ENCODE measurements at regions not wholly inside any gene's neighbourhood (a gene's known extent, or its start where the extent isn't known, plus 50 kb on each side); places are given as distances from the start of the nearest gene placed in this dataset.

DNA sequence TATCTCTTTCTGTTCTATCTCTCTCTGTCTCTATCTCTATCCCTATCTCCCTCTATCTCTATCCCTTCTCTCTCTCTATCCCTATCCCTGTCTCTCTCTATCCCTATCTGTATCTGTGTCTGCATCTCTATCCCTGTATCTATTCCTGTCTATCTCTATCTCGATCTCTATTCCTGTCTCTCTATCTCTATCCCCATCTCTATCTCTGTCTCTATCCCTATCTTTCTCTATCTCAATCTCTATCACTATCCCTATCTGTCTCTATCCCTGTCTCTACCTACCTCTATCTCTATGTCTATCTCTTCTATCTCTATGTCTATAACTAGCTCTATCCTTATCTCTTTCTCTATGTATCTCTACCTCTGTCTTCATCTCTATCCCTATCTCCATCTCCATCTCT lies 141.4 kb upstream of the KCNJ6 start:
- no peak for TF ChIP-seq YY1 (IDR thresholded peaks at IDR 0.05; ENCODE audit: low read depth, low read length)
- TF ChIP-seq POLR2AphosphoS2 (IDR thresholded peaks at IDR 0.05; ENCODE audit: low read depth, low read length): no peak
- TF ChIP-seq POLR2AphosphoS5 (IDR thresholded peaks at IDR 0.05; ENCODE audit: low read length): no peak
- no peak for TF ChIP-seq KAT2A (conservative IDR thresholded peaks at IDR 0.05; ENCODE audit: control insufficient read depth, low read depth, low read length)
- TF ChIP-seq, protein P1, sequence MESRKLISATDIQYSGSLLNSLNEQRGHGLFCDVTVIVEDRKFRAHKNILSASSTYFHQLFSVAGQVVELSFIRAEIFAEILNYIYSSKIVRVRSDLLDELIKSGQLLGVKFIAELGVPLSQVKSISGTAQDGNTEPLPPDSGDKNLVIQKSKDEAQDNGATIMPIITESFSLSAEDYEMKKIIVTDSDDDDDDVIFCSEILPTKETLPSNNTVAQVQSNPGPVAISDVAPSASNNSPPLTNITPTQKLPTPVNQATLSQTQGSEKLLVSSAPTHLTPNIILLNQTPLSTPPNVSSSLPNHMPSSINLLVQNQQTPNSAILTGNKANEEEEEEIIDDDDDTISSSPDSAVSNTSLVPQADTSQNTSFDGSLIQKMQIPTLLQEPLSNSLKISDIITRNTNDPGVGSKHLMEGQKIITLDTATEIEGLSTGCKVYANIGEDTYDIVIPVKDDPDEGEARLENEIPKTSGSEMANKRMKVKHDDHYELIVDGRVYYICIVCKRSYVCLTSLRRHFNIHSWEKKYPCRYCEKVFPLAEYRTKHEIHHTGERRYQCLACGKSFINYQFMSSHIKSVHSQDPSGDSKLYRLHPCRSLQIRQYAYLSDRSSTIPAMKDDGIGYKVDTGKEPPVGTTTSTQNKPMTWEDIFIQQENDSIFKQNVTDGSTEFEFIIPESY (IDR thresholded peaks at IDR 0.05): no peak
- TF ChIP-seq, protein P2, sequence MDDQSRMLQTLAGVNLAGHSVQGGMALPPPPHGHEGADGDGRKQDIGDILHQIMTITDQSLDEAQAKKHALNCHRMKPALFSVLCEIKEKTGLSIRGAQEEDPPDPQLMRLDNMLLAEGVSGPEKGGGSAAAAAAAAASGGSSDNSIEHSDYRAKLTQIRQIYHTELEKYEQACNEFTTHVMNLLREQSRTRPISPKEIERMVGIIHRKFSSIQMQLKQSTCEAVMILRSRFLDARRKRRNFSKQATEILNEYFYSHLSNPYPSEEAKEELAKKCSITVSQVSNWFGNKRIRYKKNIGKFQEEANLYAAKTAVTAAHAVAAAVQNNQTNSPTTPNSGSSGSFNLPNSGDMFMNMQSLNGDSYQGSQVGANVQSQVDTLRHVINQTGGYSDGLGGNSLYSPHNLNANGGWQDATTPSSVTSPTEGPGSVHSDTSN (IDR thresholded peaks at IDR 0.05; ENCODE audit: insufficient replicate concordance, low read depth, low read length): no peak
- TF ChIP-seq, protein P3, sequence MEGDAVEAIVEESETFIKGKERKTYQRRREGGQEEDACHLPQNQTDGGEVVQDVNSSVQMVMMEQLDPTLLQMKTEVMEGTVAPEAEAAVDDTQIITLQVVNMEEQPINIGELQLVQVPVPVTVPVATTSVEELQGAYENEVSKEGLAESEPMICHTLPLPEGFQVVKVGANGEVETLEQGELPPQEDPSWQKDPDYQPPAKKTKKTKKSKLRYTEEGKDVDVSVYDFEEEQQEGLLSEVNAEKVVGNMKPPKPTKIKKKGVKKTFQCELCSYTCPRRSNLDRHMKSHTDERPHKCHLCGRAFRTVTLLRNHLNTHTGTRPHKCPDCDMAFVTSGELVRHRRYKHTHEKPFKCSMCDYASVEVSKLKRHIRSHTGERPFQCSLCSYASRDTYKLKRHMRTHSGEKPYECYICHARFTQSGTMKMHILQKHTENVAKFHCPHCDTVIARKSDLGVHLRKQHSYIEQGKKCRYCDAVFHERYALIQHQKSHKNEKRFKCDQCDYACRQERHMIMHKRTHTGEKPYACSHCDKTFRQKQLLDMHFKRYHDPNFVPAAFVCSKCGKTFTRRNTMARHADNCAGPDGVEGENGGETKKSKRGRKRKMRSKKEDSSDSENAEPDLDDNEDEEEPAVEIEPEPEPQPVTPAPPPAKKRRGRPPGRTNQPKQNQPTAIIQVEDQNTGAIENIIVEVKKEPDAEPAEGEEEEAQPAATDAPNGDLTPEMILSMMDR (IDR thresholded peaks at IDR 0.05 in 2 of 3, conservative IDR thresholded peaks at IDR 0.05 in 1 of 3; ENCODE audit: control insufficient read depth in 2 of 3, extremely low read depth in 1 of 3, insufficient read depth in 1 of 3, low read depth in 3 of 3, low read length in 3 of 3): no peak
- TF ChIP-seq RFX5 (IDR thresholded peaks at IDR 0.05; ENCODE audit: low read depth, low read length): no peak
- no peak for TF ChIP-seq EZH2 (IDR thresholded peaks at IDR 0.05; ENCODE audit: borderline replicate concordance, control insufficient read depth, low read depth, low read length)
- no peak for TF ChIP-seq SRF (IDR thresholded peaks at IDR 0.05; ENCODE audit: low read depth in 2 of 2, low read length in 2 of 2)
- TF ChIP-seq CHD2 (IDR thresholded peaks at IDR 0.05; ENCODE audit: borderline replicate concordance, low read depth, low read length): no peak
